Hepatocyte (in vitro differentiated cells): ENCODE measurements at regions not wholly inside any gene's neighbourhood (a gene's known extent, or its start where the extent isn't known, plus 50 kb on each side); places are given as distances from the start of the nearest gene placed in this dataset.
A peak's percentile ranks its signal among the peaks of the same experiment; 100 is the strongest.

Experiments used
- DNase-seq: peaks from one replicate; pipeline ENCODE4 v3.0.0-alpha.2; 2016; ENCODE audit warnings: low spot score
- H2AFZ ChIP-seq: fragments of 200-600 bp; sonication (generic); 2 replicates; pipeline ENCODE4 v1.6.0; 2016; ENCODE audit warnings: antibody characterized with exemption, mild to moderate bottlenecking
- H3K27ac ChIP-seq: fragments of 200-600 bp; sonication (generic); 2 replicates; pipeline ENCODE4 v1.5.1; 2016; ENCODE audit warnings: mild to moderate bottlenecking
- H3K27me3 ChIP-seq: fragments of 200-600 bp; sonication (generic); 2 replicates; pipeline ENCODE4 v1.6.1; 2016
- H3K36me3 ChIP-seq: fragments of 200-600 bp; sonication (generic); replicated peaks from 2 replicates; pipeline ENCODE4 v1.5.1; 2016; ENCODE audit warnings: low read depth; ENCODE audit not compliant: insufficient read depth
- H3K4me1 ChIP-seq: fragments of 200-600 bp; sonication (generic); 2 replicates; pipeline ENCODE4 v1.5.1; 2016; ENCODE audit warnings: mild to moderate bottlenecking, moderate library complexity; ENCODE audit not compliant: insufficient read depth
- H3K4me2 ChIP-seq: fragments of 200-600 bp; sonication (generic); 2 replicates; pipeline ENCODE4 v1.6.0; 2016
- H3K4me3 ChIP-seq: fragments of 200-600 bp; sonication (generic); 2 replicates; pipeline ENCODE4 v1.5.1; 2016; ENCODE audit warnings: mild to moderate bottlenecking
- H3K79me2 ChIP-seq: fragments of 200-600 bp; sonication (generic); 2 replicates; pipeline ENCODE4 v1.6.0; 2017; ENCODE audit warnings: mild to moderate bottlenecking
- H3K9me2 ChIP-seq: fragments of 200-600 bp; sonication (generic); replicated peaks from 2 replicates; pipeline ENCODE4 v1.6.0; 2017; ENCODE audit warnings: mild to moderate bottlenecking; ENCODE audit not compliant: insufficient read depth
- H3K9me3 ChIP-seq: fragments of 200-600 bp; sonication (generic); 2 replicates; pipeline ENCODE4 v1.5.1; 2016; ENCODE audit warnings: low read depth, mild to moderate bottlenecking
- H4K20me1 ChIP-seq: fragments of 200-600 bp; sonication (generic); 2 replicates; pipeline ENCODE4 v1.6.0; 2016; ENCODE audit warnings: mild to moderate bottlenecking; ENCODE audit not compliant: insufficient read depth, poor library complexity, severe bottlenecking
- CTCF ChIP-seq: fragments of 200-600 bp; sonication (generic); IDR thresholded peaks from 2 replicates; pipeline ENCODE4 v1.5.1; 2016; ENCODE audit warnings: antibody characterized with exemption, mild to moderate bottlenecking; ENCODE audit not compliant: poor library complexity
- EZH2 ChIP-seq: fragments of 200-600 bp; sonication (generic); IDR thresholded peaks from 2 replicates; pipeline ENCODE4 v1.6.1; 2016; ENCODE audit warnings: antibody characterized with exemption, mild to moderate bottlenecking, borderline replicate concordance
- EZH2phosphoT487 ChIP-seq: fragments of 200-600 bp; sonication (generic); IDR thresholded peaks from one replicate; pipeline ENCODE4 v1.6.1; 2018; ENCODE audit warnings: antibody characterized with exemption, mild to moderate bottlenecking, low read depth, moderate library complexity; ENCODE audit not compliant: unreplicated experiment, severe bottlenecking
- WGBS: methylation state at CpG from one replicate; pipeline ENCODE4 v1.1.6; 2016; ENCODE audit warnings: low lambda C conversion rate; ENCODE audit errors: missing lambda C conversion rate; 5-methylcytosine and 5-hydroxymethylcytosine counted together

- Histone ChIP-seq H3K4me2 (peak overlapping the region; percentile 26), H3K36me3 (no peaks in the 10 kb centered on the region), H3K27me3 (no peaks in the 10 kb centered on the region), H3K27ac (no peak overlapping the region), H3K9me3 (no peaks in the 10 kb centered on the region), H3K4me3 (no peak overlapping the region), H4K20me1 (no peaks in the 10 kb centered on the region), H3K4me1 (no peaks in the 10 kb centered on the region), H3K9me2 (no peaks in the 10 kb centered on the region), H3K79me2 (no peaks in the 10 kb centered on the region), H2AFZ (no peak overlapping the region)
- WGBS = 50% methylated on average over 3 of the region's 3 CpGs
- no peak for DNase-seq
- TF ChIP-seq EZH2 (no peak), EZH2phosphoT487 (no peak), CTCF (no peak)
Measured at GRCh38 chr1:82465024-82465423, 664.3 kb downstream of the ADGRL2 start.

GRCh38 chr1:82464362-82465001 lies 663.7 kb downstream of the ADGRL2 start:
- no peaks in the 10 kb centered on the region for H3K4me1 ChIP-seq
- H3K27ac ChIP-seq = no peak overlapping the region
- no peaks in the 10 kb centered on the region for H3K27me3 ChIP-seq
- H3K79me2 ChIP-seq = no peaks in the 10 kb centered on the region
- H3K4me3 ChIP-seq = no peak overlapping the region
- DNase-seq = peak; percentile 33
- H3K9me2 ChIP-seq = no peaks in the 10 kb centered on the region
- 31% methylated on average over 3 of the region's 3 CpGs for WGBS
- peak overlapping the region; percentile 26 for H3K4me2 ChIP-seq
- no peaks in the 10 kb centered on the region for H3K36me3 ChIP-seq
- TF ChIP-seq CTCF (no peak), EZH2phosphoT487 (no peak), EZH2 (no peak)
- no peak overlapping the region for H2AFZ ChIP-seq
- no peaks in the 10 kb centered on the region for H3K9me3 ChIP-seq
- no peaks in the 10 kb centered on the region for H4K20me1 ChIP-seq

GRCh38 chr1:82463951-82464350 lies 663.2 kb downstream of the ADGRL2 start:
- TF ChIP-seq EZH2 (no peak), EZH2phosphoT487 (no peak), CTCF (no peak)
- Histone ChIP-seq H3K9me3 (no peaks in the 10 kb centered on the region), H3K9me2 (no peaks in the 10 kb centered on the region), H3K4me2 (no peak overlapping the region), H3K4me1 (no peaks in the 10 kb centered on the region), H2AFZ (no peak overlapping the region), H3K4me3 (no peak overlapping the region), H4K20me1 (no peaks in the 10 kb centered on the region), H3K79me2 (no peaks in the 10 kb centered on the region), H3K27me3 (no peaks in the 10 kb centered on the region), H3K36me3 (no peaks in the 10 kb centered on the region), H3K27ac (no peak overlapping the region)
- no peak for DNase-seq
- 62% methylated on average over 1 of the region's 1 CpG for WGBS

- no peak overlapping the region for H3K4me2 ChIP-seq
- DNase-seq = no peak
- H3K27ac ChIP-seq = no peak overlapping the region
- no peaks in the 10 kb centered on the region for H4K20me1 ChIP-seq
- WGBS = 66% methylated on average over 1 of the region's 1 CpG
- H3K27me3 ChIP-seq = no peaks in the 10 kb centered on the region
- no peak overlapping the region for H2AFZ ChIP-seq
- no peaks in the 10 kb centered on the region for H3K9me2 ChIP-seq
- no peaks in the 10 kb centered on the region for H3K79me2 ChIP-seq
- TF ChIP-seq EZH2 (no peak), EZH2phosphoT487 (no peak), CTCF (no peak)
- no peaks in the 10 kb centered on the region for H3K4me1 ChIP-seq
- no peaks in the 10 kb centered on the region for H3K9me3 ChIP-seq
- H3K36me3 ChIP-seq = no peaks in the 10 kb centered on the region
- no peak overlapping the region for H3K4me3 ChIP-seq
Measured at GRCh38 chr1:82462366-82462765, 661.6 kb downstream of the ADGRL2 start.
